Prostate gland (tissue), 2 donors: ENCODE measurements at regions not wholly inside any gene's neighbourhood (a gene's known extent, or its start where the extent isn't known, plus 50 kb on each side); places are given as distances from the start of the nearest gene placed in this dataset.
A peak's percentile ranks its signal among the peaks of the same experiment; 100 is the strongest.
"Not testable (repeated sequence)": the region's sequence is repeated elsewhere in the genome, so short reads cannot be mapped to it uniquely, and the experiment has no call there.

Source experiments
- DNase-seq: peaks from one replicate; pipeline ENCODE4 v3.0.0-alpha.2; 2019; ENCODE audit warnings: low spot score
- H3K27ac ChIP-seq, 2 donors: fragments of 200-600 bp; sonication (generic); 2 replicates each; pipeline ENCODE4 v1.5.1; 2017 to 2019
- H3K27me3 ChIP-seq: fragments of 200-600 bp; sonication (generic); replicated peaks from 2 replicates; pipeline ENCODE4 v1.5.1; 2019; ENCODE audit not compliant: insufficient read depth
- H3K36me3 ChIP-seq, 2 donors: fragments of 200-600 bp; sonication (generic); 1 replicate in 1 of 2; 2 replicates in 1 of 2; pipeline versions ENCODE4 v1.5.1 to v1.8.1; 2017 to 2019
- H3K4me1 ChIP-seq: fragments of 200-600 bp; sonication (generic); replicated peaks from 2 replicates; pipeline ENCODE4 v1.5.1; 2019
- H3K4me3 ChIP-seq, 2 donors: fragments of 200-600 bp; sonication (generic); 2 replicates each; pipeline ENCODE4 v1.5.1; 2017 to 2019
- H3K9me3 ChIP-seq: fragments of 200-600 bp; sonication (generic); 2 replicates; pipeline ENCODE4 v1.5.1; 2017
- POLR2A ChIP-seq: fragments of 450-650 bp; IDR thresholded peaks from one replicate; pipeline ENCODE4 v1.6.1; 2016; ENCODE audit warnings: antibody characterized with exemption, mild to moderate bottlenecking
- POLR2AphosphoS5 ChIP-seq: sonication (generic); formaldehyde crosslinking; IDR thresholded peaks from one replicate; pipeline ENCODE4 v1.6.1; 2017; ENCODE audit warnings: antibody characterized with exemption
- WGBS: methylation state at CpG from one replicate; pipeline ENCODE4 v1.1.5; 2018; 5-methylcytosine and 5-hydroxymethylcytosine counted together
- intact Hi-C: fragments of 100-400 bp; cut with DNase I; formaldehyde crosslinking; loops from one replicate; pipeline ENCODE4 v1.14.2; 2022
- TF ChIP-seq, protein P1 (sequence below), 4 experiments: fragments of 200-600 bp in 2 of 4; fragments of 450-650 bp in 2 of 4; sonication (generic) in 2 of 4; IDR thresholded peaks; 1 replicate in 3 of 4; 2 replicates in 1 of 4; pipeline ENCODE4 v1.5.1; 2016 to 2019; ENCODE audit warnings: antibody characterized with exemption in 4 of 4, mild to moderate bottlenecking in 2 of 4, moderate library complexity in 2 of 4

DNA sequence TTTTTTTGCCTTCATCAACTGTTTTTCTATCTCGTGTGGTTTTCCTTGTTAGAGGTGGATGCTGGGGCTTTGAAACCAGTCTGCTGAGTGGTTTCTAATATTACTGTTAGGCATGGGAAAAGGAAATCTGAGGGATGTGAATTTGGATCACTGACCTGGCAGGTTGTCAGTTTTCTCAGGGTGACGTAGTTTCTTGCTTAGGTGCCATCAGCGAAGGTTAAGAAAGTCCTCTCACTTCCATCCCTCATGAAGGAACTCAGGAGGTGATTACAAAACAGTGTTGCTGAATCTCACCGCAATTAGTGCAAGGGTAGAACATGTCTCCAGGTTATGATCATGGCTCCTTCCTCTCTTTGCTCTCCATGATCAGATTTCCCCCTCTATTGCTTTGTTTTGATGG is 135.9 kb downstream of the SOX4 start:
- DNase-seq = no peak
- TF ChIP-seq, protein P1, sequence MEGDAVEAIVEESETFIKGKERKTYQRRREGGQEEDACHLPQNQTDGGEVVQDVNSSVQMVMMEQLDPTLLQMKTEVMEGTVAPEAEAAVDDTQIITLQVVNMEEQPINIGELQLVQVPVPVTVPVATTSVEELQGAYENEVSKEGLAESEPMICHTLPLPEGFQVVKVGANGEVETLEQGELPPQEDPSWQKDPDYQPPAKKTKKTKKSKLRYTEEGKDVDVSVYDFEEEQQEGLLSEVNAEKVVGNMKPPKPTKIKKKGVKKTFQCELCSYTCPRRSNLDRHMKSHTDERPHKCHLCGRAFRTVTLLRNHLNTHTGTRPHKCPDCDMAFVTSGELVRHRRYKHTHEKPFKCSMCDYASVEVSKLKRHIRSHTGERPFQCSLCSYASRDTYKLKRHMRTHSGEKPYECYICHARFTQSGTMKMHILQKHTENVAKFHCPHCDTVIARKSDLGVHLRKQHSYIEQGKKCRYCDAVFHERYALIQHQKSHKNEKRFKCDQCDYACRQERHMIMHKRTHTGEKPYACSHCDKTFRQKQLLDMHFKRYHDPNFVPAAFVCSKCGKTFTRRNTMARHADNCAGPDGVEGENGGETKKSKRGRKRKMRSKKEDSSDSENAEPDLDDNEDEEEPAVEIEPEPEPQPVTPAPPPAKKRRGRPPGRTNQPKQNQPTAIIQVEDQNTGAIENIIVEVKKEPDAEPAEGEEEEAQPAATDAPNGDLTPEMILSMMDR (IDR thresholded peaks at IDR 0.05) = no peak
- TF ChIP-seq POLR2A (no peak), POLR2AphosphoS5 (no peak)
- 49% methylated on average over 4 of the region's 4 CpGs for WGBS
- intact Hi-C loops = loop anchor here (5.0 kb wide), 1 partner anchor 42 kb away; no protein-coding TSS in a partner anchor
- H3K27ac ChIP-seq = no peak overlapping the region
- H3K27me3 ChIP-seq = no peaks in the 10 kb centered on the region
- H3K36me3 ChIP-seq = no peaks in the 10 kb centered on the region
- no peaks in the 10 kb centered on the region for H3K4me1 ChIP-seq
- H3K4me3 ChIP-seq = no peak overlapping the region
- H3K9me3 ChIP-seq = no peaks in the 10 kb centered on the region

DNA sequence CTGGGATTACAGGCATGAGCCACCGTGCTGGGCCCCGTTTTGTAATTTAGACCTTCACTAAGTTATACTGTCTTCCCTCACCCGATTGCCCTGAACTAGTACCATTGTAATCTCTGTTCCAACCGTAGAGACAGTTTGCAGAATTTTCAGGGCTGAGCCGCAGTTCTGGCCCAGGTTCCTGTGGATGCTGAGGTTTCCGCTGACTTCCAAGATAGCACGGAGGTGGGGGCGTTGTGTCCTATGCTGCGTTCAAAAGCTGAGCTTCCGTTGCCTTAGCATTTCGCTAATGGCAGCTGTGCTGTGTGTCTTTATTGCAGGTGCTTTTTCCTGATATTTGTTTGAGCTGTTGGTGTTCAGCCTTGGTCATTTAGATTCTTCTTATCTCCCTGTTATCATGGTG is 137.0 kb downstream of the SOX4 start:
- intact Hi-C loops = no loop called here
- WGBS = 97% methylated on average over 11 of the region's 11 CpGs
- H3K27me3 ChIP-seq = no peaks in the 10 kb centered on the region
- H3K27ac ChIP-seq = no peak overlapping the region
- DNase-seq = no peak
- H3K36me3 ChIP-seq = no peaks in the 10 kb centered on the region
- TF ChIP-seq POLR2A = no peak
- TF ChIP-seq POLR2AphosphoS5 = no peak
- TF ChIP-seq, protein P1 (IDR thresholded peaks at IDR 0.05) = no peak
- no peaks in the 10 kb centered on the region for H3K9me3 ChIP-seq
- H3K4me3 ChIP-seq = no peak overlapping the region
- no peaks in the 10 kb centered on the region for H3K4me1 ChIP-seq

DNA sequence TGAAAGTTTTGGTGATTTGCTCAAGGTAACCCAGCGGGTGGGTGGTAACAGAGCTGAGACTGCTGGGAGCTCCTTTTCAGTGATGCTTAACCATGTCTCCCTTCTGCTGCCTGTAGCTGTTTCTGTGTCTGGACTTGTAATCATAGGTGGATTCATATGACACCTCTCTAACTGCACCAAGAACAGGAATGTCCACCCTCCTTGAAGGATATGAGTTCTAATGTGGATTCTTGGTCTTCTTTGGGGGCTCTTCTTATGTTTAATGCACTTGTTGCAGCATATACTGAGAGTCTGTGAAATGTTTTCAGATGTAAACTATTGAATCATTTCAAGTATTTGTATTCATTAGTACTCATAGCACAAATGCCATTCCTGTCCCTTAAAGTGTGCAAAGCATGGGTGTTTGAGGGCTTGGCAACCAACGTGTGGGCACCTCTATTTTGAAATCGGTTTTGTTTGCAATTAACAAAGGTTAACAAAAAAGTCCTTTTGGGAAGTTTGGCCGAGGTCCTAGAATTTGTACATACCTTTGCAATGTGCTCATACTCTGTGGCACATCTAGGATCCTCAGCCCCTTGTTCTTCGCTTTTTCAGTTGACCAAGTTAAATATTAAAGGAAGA is 138.0 kb downstream of the SOX4 start:
- TF ChIP-seq, protein P1 (IDR thresholded peaks at IDR 0.05) = no peak
- no peak for TF ChIP-seq POLR2A
- TF ChIP-seq POLR2AphosphoS5 = no peak
- no peak overlapping the region for H3K27ac ChIP-seq
- intact Hi-C loops = no loop called here
- WGBS = 34% methylated on average over 5 of the region's 5 CpGs
- DNase-seq = peak; percentile 32
- no peaks in the 10 kb centered on the region for H3K36me3 ChIP-seq
- no peaks in the 10 kb centered on the region for H3K9me3 ChIP-seq
- H3K27me3 ChIP-seq = no peaks in the 10 kb centered on the region
- H3K4me3 ChIP-seq = no peak overlapping the region
- no peaks in the 10 kb centered on the region for H3K4me1 ChIP-seq

DNA sequence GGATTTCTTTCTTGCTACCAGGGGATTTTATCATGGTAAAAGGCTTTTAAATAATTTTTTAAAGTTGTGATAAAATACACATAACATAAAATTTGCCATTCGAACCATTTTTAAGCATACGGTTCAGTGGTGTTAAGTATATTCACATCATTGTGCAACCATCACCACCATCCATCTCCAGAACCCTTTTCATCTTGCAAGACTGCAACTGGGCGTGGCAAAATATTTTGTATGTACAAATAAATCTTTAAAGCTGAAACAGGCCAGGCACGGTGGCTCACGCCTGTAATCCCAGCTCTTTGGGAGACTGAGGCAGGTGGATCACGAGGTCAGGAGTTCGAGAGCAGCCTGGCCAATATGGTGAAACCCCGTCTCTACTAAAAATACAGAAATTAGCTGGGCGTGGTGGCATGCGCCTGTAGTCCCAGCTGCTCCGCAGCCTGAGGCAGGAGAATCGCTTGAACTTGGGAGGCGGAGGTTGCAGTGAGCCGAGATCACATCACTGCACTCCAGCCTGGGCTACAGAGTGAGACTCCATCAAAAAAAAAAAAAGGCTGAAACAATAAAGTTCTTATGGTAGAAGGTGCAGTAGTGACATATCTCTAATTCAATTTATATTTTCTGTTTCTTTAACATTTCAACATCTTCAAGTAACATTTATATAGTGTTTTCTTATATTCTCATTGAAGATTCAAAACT is 138.6 kb downstream of the SOX4 start:
- H3K27me3 ChIP-seq, intact Hi-C loops, H3K27ac ChIP-seq, H3K36me3 ChIP-seq, H3K9me3 ChIP-seq, DNase-seq, H3K4me3 ChIP-seq, H3K4me1 ChIP-seq: not testable (repeated sequence)
- WGBS = 62% methylated on average over 14 of the region's 14 CpGs

DNA sequence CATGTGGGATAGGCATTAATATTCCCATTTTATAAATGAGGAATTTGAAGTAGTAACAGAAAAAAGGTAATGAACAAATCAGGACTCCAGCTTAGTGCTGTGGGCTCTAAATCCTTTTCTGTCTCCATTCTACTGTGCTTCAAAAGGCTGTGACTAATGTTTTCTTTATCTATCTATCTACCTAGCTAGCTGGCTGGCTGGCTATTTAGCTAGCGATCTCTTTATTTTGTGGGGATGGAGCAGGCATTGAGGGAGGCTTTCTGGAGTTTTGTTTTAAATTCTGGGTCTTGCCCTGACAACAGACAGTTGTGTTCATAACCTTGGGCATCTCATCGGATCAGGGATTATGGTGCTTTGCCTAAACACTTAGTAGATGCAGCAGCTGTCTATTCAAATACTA is 139.2 kb downstream of the SOX4 start:
- no peak for DNase-seq
- Histone ChIP-seq H3K9me3 (no peaks in the 10 kb centered on the region), H3K4me1 (no peaks in the 10 kb centered on the region), H3K27ac (no peak overlapping the region), H3K36me3 (no peaks in the 10 kb centered on the region), H3K4me3 (no peak overlapping the region), H3K27me3 (no peaks in the 10 kb centered on the region)
- TF ChIP-seq POLR2A = no peak
- TF ChIP-seq, protein P1 (IDR thresholded peaks at IDR 0.05) = no peak
- no peak for TF ChIP-seq POLR2AphosphoS5
- intact Hi-C loops = no loop called here
- 40% methylated on average over 2 of the region's 2 CpGs for WGBS
